GM18873 (cell line): ENCODE measurements at regions not wholly inside any gene's neighbourhood (a gene's known extent, or its start where the extent isn't known, plus 50 kb on each side); places are given as distances from the start of the nearest gene placed in this dataset.

ENCODE experiments used
- ATAC-seq: cut with Tn5 transposase; IDR thresholded peaks from one replicate; pipeline ENCODE4 v1.9.1; 2021; ENCODE audit warnings: mild to moderate bottlenecking, moderate library complexity, moderate number of reproducible peaks; ENCODE audit not compliant: unreplicated experiment, low FRiP score

GRCh38 chr7:49244543-49244942 lies 320.2 kb downstream of the CDC14C start:
- ATAC-seq = no peak

- ATAC-seq = no peak
Measured at GRCh38 chr7:49245062-49245461, 320.7 kb downstream of the CDC14C start.

GRCh38 chr7:49247759-49248158 lies 323.4 kb downstream of the CDC14C start:
- no peak for ATAC-seq

GRCh38 chr7:49255054-49255453 lies 330.7 kb downstream of the CDC14C start:
- ATAC-seq = no peak

- no peak for ATAC-seq
Measured at GRCh38 chr7:49260538-49260937, 336.2 kb downstream of the CDC14C start.

GRCh38 chr7:49261928-49262327 lies 337.6 kb downstream of the CDC14C start:
- no peak for ATAC-seq

- ATAC-seq = no peak
Measured at GRCh38 chr7:49264530-49264929, 340.2 kb downstream of the CDC14C start.

- ATAC-seq = no peak
Measured at GRCh38 chr7:49273897-49274296, 349.6 kb downstream of the CDC14C start.

GRCh38 chr7:49279891-49280290 lies 355.5 kb downstream of the CDC14C start:
- no peak for ATAC-seq

GRCh38 chr7:49287653-49288052 lies 363.3 kb downstream of the CDC14C start:
- ATAC-seq = no peak

- no peak for ATAC-seq
Measured at GRCh38 chr7:49294611-49295010, 370.3 kb downstream of the CDC14C start.

GRCh38 chr7:49295146-49295545 lies 370.8 kb downstream of the CDC14C start:
- ATAC-seq = no peak

- ATAC-seq = no peak
Measured at GRCh38 chr7:49297958-49298357, 373.6 kb downstream of the CDC14C start.

- ATAC-seq = no peak
Measured at GRCh38 chr7:49308787-49309186, 384.4 kb downstream of the CDC14C start.

GRCh38 chr7:49320083-49320482 lies 395.7 kb downstream of the CDC14C start:
- no peak for ATAC-seq

- no peak for ATAC-seq
Measured at GRCh38 chr7:49321843-49322242, 397.5 kb downstream of the CDC14C start.

GRCh38 chr7:49322476-49322875 lies 398.1 kb downstream of the CDC14C start:
- no peak for ATAC-seq

GRCh38 chr7:49324040-49324439 lies 399.7 kb downstream of the CDC14C start:
- ATAC-seq = no peak

- no peak for ATAC-seq
Measured at GRCh38 chr7:49324707-49325106, 400.4 kb downstream of the CDC14C start.

GRCh38 chr7:49325571-49325970 lies 401.2 kb downstream of the CDC14C start:
- ATAC-seq = no peak

GRCh38 chr7:49327155-49327554 lies 402.8 kb downstream of the CDC14C start:
- no peak for ATAC-seq

GRCh38 chr7:49333180-49333881 lies 409.0 kb downstream of the CDC14C start:
- no peak for ATAC-seq

- ATAC-seq = no peak
Measured at GRCh38 chr7:49341849-49342248, 417.5 kb downstream of the CDC14C start.
